HG02840 (cell line): ENCODE measurements at regions not wholly inside any gene's neighbourhood (a gene's known extent, or its start where the extent isn't known, plus 50 kb on each side); places are given as distances from the start of the nearest gene placed in this dataset.

ENCODE experiments used
- ATAC-seq: cut with Tn5 transposase; IDR thresholded peaks from one replicate; pipeline ENCODE4 v1.9.1; 2021; ENCODE audit warnings: mild to moderate bottlenecking, moderate library complexity, moderate number of reproducible peaks; ENCODE audit not compliant: unreplicated experiment, low FRiP score

DNA sequence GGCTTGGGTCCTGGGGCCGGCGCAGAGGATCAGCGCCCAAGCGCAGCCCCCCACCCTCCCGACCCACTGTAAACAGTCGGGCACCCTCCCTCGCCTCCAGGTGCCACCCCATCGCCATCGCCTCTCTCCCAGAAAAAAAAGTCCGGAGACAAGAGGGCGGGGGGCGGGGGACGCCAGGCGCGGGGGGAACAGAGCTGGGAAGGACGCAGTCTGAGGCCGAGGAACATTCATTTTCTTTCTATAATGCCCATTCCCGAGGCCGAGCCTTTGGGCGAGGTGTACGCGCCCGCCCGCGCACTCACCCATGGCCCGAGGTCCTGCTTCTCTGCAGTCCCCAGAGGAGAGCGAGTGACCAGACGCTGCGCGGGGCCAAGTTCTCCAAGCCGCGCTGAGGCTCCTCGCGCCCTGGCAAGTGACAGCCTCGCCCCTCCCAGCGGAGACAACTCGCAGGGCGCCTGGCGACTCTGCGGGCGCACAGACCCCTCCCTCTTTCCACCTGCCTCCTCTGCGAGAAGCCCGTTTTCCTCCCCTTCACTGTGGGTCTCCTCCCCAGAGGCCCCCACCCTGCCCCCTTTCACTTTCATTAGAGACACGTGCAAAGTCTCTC, 63.5 kb upstream of the WDR17 start:
- ATAC-seq: no peak

DNA sequence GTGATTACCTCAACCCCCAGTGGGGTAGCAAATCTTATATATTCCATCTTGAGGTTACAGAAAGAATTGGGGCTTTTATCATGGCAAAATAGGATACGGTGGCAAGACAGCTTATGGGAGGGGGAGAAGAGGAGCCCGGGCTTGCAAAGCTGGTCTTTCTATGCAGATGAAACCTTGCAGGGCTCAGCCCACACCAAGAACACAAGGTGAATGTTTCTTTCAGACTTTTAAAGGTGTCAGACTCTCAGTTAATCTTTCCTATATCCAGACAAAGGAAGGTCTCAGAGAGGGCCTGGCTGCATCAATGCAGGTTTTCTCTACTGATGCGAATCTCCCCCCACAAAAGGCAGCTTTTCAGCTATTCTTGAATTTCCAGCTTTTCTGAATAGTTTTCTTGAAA, 59.9 kb upstream of the WDR17 start:
- ATAC-seq: no peak

DNA sequence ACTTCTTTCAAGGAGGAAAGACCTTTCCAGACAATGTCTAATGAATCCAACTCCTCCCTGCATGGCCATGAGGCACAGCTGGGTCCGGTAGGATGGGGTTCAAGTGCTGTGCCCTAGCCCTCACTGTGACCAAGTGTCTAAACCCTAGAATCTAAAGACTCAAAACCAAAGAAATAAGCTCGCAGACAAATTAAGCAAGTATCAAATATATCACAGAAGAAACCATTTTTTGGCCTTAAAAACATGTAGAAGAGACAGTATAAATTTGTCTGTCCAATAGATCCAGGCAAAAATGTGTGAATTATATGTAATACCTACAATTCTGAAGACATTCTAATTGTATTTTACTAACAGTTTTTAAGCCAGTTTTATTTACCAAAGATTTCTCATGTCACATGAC, 56.4 kb upstream of the WDR17 start:
- ATAC-seq: no peak

DNA sequence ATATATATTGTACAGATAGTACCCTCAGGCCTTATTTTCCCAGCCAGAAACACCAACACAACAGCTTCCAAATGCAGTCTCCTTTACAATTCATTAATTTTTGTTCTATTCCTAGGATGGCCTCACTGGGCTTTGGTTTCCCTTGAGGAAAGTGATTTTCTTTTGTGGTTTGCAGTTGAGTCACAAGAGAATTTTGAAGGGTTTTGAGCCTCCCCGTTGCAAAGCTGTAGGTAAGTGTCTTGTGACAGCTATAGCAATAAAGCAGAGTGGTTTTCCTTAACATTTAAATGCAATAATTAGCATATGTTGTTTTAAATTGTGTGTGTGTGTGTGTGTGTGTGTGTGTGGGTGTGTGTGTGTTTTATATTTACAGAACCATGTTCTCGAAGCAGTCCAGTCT, 54.1 kb upstream of the WDR17 start:
- no peak for ATAC-seq

DNA sequence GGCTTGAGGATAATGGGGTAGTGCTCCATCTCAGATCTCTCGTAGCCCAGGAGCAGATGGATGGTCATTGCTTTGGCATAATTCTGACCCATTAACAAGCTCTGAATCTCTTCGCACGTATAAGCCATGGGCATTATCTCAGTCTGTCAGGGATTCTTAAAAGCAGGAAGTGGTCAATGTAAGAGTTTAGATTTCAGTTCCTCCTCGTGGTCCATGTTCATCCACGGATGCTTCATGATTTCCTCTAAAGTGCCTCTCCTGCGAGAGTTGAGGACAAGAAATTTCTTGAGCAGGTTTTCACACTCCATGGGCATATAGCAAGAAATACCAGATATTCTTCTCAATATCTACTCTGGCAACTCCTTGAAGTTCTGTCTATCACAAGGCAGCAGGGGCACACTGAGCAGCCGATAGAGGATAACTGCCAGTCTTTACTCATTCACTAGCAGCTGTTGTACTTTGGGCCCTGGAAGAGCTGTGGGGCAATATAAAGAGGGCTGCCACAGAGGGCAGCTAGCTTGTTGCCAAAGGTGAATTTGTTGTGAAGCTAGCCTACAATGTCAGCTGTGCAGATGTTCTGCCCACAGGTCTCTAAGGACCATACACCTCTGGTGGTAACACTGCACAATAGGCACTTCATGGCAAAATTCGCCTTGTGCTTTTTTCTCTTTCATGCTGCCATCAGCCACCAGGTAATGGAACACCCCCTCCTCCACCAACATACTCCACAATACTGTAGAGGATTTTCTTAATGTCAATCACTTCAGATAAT, 52.0 kb upstream of the WDR17 start:
- peak; percentile 62 for ATAC-seq

DNA sequence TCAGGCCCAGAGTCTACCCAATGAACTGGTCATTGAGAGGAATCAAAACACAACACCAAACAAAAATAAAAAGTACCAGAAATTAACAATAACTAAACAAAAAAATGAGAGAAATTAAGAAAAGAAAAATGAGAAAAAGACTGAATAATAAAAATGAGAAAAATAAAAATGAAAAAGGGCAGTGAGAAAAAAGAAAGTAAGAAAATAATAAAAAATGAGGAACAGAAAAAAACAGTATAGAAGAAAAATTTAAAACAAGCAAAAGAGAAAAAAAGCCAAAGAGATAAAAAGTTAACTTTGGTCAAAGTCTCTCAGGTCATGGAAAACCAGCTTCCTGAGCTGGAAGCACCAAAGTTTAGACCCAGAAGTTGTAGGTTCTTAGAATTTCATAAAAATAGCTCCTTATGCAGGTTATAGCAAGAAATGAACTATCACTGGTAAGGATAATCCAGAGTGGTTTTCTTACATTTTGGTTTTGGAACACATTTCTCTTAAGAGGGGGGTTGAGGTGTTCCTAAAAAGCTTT, 51.0 kb upstream of the WDR17 start:
- no peak for ATAC-seq
